Astrocyte of the hippocampus (primary cell): ENCODE measurements at regions not wholly inside any gene's neighbourhood (a gene's known extent, or its start where the extent isn't known, plus 50 kb on each side); places are given as distances from the start of the nearest gene placed in this dataset.

Experiments used
- DNase-seq: peaks from one replicate; pipeline ENCODE4 v3.0.0; 2011; ENCODE audit warnings: low read depth, low spot score

- DNase-seq, result no peak
These were observed 53.9 kb upstream of the RORB start for GRCh38 chr9:74443036-74443750.

GRCh38 chr9:74444369-74444768 lies 52.8 kb upstream of the RORB start:
- DNase-seq, result peak; percentile 31
